ENCODE measurements at regions not wholly inside any gene's neighbourhood (a gene's known extent, or its start where the extent isn't known, plus 50 kb on each side); places are given as distances from the start of the nearest gene placed in this dataset.
A peak's percentile ranks its signal among the peaks of the same experiment; 100 is the strongest.
"Not testable (repeated sequence)": the region's sequence is repeated elsewhere in the genome, so short reads cannot be mapped to it uniquely, and the experiment has no call there.

DNA sequence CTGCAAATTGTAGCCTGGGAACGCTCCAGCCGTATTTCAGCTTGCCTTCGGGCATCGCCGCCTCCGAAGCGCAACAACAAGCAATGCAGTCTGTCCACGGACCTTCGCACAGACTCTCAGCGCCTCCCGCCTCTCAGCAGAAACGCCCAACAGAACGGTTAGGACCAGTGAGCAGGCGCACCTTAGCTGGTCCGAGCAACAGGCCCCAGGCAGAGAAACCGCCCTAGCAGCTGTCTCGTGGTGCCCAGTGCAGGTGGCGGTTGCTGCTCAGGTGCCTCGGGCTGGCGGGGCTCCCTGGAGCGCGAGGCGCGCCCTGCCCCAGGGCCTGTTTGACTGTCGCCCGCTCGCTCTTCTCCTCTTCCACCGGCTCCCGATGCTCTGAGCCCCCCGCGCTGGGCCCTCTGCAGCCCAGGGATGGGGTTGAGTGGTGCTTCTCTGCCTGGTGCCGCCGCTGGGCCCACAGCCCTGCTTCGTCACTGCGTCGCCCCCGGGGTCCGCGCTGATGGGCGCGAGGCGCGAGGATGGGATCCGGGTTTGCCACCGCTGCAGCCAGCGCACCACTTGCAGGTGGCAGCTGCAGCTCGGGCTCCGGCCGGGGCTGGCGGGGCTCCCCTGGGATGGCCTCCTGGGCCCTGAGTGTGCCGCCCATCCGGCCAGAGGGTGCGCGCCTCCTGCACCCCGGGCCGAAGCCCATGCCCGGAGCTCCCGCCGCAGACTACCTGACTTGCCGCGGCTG is 268.4 kb upstream of the FRG2C start:
- DNase-seq = no peak

DNA sequence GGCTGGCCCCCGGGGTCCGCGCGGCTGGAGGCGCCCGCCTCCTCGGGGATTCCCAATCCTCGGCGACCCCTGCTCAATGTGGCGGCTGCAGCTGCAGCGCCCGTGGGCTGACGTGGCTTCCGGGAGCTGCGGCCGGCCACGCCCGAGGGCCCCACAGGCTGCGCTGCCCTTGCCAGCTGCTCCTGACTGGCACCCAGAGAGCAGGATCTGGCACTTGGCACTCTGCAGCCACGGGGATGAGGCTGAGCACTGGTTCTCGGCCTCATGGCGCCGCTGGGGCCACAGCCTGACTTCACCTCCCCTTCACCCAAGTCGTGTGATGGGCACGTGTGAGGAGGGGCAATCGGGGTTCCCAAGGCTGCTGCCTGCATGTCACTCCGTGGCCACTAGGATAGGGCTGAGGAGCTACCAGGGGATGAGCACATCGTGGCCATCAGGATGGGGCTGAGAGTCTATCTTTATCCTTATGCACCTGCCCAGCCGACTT is 267.8 kb upstream of the FRG2C start:
- DNase-seq = no peak

- not testable (repeated sequence) for DNase-seq
These were observed 266.6 kb upstream of the FRG2C start for GRCh38 chr3:75397486-75397885.

- peak; percentile 26 to 50 (median 29) for DNase-seq
These were observed 241.8 kb upstream of the FRG2C start for GRCh38 chr3:75422101-75422945.

DNA sequence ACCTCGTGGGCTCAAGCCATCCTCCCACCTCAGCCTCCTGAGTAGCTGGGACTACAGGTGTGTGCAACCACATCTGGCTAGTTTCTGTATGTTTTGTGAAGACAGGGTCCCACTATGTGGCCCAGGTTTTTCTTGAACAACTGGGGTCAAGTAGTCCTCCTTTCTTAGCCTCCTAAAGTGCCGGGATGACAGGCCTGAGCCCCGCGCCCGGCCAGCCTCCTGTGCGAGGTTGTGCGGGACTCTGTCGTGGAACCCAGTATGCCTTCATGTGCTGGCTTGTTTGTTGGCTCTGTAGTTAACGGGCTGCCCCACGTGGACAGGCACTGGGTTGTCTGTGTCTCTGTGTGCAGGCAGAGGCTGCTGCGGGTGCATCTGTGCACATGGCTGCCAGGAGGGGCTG is 238.7 kb upstream of the FRG2C start:
- not testable (repeated sequence) for DNase-seq

DNA sequence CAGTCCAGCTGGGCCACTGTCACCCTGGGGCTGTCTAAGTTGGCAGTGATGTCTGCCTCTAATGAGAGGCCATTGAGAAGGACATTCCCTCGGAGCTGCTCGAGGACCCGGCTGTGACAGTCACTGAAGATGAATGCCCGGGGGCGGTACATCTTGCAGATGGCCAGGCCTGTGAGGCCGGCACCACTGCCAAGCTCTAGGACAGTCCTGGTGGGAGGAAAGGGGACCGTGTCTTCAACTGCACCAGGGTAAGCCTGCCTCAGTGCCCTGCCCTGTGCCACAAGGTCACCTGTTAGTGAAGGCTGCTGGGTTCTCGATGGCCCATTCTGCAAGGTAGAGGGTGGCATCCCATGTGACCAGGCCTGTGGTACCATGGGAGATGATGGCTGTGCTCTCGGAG is 236.6 kb upstream of the FRG2C start:
- not testable (repeated sequence) for DNase-seq

- DNase-seq = not testable (repeated sequence)
These were observed 236.2 kb upstream of the FRG2C start for GRCh38 chr3:75427906-75428305.

DNA sequence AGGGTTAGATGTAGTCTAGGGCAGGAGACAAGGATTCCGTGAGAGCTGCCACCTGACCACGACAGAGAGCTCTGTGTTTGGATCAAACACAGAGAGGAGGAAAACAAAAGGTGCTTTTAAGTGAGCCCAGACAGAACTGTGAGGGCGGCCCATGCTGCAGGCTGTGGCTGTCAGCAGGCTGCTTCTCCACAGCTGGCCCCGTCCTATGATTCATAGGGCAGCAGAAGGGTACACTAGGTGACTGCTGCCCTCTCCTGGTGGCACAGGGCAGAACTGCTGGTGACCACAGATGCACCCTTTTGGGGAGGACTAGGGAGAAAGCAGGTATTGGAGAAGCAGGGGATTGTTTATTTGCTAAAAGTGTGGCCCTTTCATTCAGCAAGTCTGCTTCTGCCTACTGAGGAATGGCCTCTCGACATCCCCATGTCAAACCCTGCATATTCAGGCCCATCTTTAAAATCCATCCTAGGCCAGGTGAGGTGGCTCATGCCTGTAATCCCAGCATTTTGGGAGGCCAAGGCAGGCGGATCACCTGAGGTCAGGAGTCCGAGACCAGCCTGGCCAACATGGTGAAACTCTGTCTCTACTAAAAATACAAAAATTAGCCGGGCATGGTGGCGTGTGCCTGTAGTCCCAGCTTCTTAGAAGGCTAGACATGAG is 234.4 kb upstream of the FRG2C start:
- peak; percentile 12 to 50 (median 18) for DNase-seq

DNA sequence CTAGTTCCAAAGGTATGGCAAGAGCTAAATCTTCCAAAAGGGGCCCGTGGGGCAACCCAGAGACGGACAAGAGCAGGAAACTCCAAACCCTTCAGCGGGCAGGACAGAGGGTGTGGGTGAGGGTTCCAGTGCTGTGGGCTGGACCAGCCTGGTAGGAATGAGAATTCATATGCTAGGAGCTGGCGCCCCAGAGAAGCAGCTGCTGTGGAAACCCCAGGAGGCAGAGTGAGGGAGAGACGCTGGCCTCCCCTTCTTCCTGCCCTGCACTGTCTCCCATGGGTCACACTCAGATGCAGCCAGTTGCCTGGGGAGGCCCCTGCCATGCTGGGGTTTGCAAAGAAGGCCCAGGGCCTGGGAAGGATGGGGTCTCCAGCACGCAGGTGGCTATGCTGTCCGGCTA is 233.7 kb upstream of the FRG2C start:
- DNase-seq = not testable (repeated sequence)

DNA sequence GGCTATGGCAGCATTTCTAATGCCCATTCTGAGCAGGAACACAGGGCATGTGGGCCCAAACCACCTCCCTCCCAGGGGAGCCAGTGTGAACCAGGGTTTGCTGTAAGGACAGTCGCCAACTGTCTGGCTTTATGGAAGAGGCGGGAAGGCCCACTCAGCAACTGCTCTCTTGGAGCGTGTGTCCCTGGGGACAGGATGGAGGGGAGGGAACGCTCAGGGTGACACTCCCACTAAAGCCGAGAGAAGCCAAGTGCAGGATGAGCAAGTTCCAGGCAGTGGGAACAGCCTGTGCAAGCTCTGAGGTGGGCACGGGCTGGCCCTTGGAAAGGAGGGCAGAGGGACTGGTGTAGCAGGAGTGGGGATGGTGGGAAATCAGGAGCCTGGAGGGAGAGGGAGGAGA is 233.0 kb upstream of the FRG2C start:
- not testable (repeated sequence) for DNase-seq

DNA sequence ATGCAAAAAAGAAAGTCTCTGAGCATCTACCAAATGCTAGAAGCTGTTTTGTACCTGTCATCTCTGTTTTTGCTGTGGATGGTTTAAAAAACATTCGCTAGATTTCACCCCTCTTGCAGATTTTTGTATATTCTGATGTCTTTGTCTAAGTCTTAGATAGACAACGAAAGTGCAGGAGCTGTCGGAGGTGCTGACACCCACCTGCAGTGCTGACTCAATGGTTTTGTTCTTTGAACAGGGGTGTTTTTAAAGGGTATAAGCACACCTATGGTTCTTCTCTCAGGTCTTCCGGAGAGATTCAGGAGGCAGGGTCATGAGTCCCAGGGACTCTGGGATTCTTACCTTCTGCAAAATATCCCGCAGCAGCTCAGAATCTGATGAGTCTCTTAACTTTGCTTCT is 231.7 kb upstream of the FRG2C start:
- not testable (repeated sequence) for DNase-seq

DNA sequence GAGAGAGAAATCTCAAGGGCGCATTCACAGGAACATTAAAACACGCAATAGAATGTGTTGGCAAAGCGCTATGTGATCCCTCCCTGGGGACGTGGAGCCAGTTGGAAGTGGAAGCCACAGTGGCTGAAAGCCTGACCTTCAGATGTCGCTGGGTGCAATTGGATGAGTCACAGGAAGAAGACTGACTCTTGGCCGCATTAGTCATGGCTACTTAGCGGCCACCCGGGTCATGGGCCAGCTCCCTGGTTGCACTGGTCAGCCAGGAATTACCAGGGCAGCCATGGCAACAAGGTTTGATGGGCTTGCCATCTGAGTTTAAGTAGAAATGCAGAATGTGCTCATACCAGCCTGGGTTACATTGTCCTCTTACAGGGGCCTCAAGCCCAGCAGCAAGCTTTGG is 231.2 kb upstream of the FRG2C start:
- DNase-seq = not testable (repeated sequence)

DNA sequence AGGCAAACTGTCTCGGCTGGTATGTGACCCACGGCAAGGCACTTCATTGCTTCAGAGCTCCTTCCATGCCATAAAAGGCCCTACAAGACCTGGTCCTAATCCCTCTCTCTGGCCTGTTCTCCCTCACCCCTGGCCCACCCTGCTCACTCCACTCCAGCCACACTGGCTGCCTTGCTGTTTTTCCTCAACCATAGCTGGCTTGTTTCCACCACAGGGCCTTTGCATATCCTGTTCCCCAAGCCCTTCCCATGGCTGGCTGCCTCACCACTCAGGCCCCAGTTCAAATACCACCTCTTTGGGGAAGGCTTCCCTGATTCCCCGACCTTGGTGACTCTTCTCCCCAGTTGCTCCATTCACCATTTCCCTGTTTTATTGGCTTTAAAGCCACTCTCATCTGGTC is 230.8 kb upstream of the FRG2C start:
- not testable (repeated sequence) for DNase-seq

DNA sequence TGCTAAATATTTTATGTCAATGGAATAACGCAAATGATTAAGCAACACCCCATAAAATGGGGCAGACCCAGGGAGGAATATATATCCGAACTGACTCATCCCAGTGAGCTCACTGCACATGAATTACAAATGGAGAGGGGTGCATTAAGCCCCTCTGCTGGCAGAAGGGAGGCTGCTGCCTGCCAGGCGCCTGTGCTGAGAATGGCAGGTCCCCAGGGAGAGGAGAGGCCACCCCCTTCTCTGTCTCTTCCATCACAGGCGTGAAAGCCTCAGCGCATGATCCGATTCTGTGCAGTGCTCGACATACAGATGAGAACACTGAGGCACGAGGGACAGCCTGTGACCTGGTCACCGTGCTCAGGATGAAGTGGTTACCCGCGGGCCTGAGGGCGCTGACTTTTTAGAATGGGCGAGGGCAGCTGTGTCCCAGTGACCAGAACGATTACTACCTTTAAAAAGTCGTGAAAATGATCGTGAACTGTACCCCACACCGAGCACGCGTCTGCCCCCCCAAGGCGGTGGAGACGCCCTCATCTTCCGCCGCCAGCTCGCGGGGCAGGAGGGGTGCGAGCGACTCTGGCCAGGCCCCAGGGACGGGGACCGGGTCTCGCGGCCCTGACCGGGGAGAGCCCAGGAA is 229.7 kb upstream of the FRG2C start:
- DNase-seq = peak in 1 of 3 experiments; percentile 54

- DNase-seq = peak; percentile 93 to 97 (median 96)
These were observed 229.0 kb upstream of the FRG2C start for GRCh38 chr3:75434913-75435793.

DNA sequence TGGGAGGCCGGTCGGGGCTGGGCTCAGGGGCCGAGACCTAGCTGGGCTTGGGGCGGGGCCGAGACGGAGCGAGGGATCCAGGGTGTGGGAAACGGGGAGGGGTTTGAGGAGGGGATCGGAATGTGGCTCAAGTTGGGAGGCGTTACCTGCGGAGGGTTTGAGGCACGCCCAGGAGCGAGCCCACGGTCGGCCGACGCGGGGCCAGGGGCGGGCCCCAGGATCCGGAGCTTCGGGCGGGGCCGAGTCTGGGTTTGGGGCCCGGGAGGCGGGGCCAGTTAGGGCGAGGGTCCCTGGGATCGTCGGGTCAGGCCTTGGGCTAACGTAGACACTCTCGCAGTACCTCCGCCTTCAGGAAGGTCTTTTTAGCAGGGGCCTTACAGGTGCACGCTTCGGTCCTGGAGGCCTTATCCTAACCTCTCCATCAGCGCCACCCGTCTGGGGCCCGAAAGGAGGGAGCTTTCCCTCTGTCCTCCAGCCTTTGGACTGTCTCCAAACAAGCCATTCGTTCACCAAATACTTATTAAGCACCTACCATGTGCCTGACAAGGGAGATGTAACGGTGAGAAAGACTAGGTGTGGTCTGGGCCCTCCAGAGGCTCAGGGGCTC is 228.2 kb upstream of the FRG2C start:
- DNase-seq = peak in 2 of 3 experiments; percentile 72 to 76

GRCh38 chr3:75440986-75441385 is 223.1 kb upstream of the FRG2C start:
- DNase-seq = not testable (repeated sequence)

GRCh38 chr3:75444634-75445033 is 219.5 kb upstream of the FRG2C start:
- peak in 1 of 3 experiments; percentile 32 for DNase-seq

DNA sequence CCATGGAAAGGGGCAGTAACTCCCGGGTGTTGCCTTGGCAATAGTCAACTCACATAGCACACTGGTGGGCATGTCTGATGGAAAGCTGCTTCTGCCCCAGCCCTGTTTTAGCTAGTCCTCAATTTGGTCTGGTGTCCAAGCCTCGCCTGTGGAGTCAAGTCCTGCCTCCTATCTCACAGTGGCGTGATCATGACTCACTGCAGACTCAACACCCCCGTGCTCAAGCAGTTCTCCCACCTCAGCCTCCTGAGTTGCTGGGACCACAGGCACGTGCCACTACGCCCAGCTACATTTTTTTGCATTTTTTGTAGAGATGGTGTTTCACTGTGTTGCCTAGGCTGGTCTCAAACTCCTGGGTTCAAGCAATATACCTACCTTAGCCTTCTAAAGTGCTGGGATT is 218.9 kb upstream of the FRG2C start:
- not testable (repeated sequence) for DNase-seq

GRCh38 chr3:75446948-75447347 is 217.2 kb upstream of the FRG2C start:
- not testable (repeated sequence) for DNase-seq

GRCh38 chr3:75453328-75453727 is 210.8 kb upstream of the FRG2C start:
- DNase-seq = peak; percentile 72 to 92 (median 88)

All from NCI-H1417 (cell line).